A673 (cell line): ENCODE measurements at regions not wholly inside any gene's neighbourhood (a gene's known extent, or its start where the extent isn't known, plus 50 kb on each side); places are given as distances from the start of the nearest gene placed in this dataset.

Source experiments
- CTCF ChIP-seq: fragments of 300-800, 200-600 bp; sonication (generic); conservative IDR thresholded peaks from 2 replicates; pipeline ENCODE4 v1.5.1; 2017; ENCODE audit warnings: low read depth, mild to moderate bottlenecking, antibody characterized with exemption, low read length, moderate library complexity, mixed read lengths
- EZH2 ChIP-seq: fragments of 200-600 bp; sonication (generic); IDR thresholded peaks from 2 replicates; pipeline ENCODE4 v1.6.1; 2017; ENCODE audit warnings: borderline replicate concordance, low read depth, mild to moderate bottlenecking, mixed read lengths, antibody characterized with exemption, low read length; ENCODE audit not compliant: poor library complexity, severe bottlenecking

GRCh38 chr7:52973126-52973525 lies 62.3 kb upstream of the POM121L12 start:
- no peak for TF ChIP-seq CTCF
- no peak for TF ChIP-seq EZH2
